WTC11 (cell line): ENCODE measurements at regions not wholly inside any gene's neighbourhood (a gene's known extent, or its start where the extent isn't known, plus 50 kb on each side); places are given as distances from the start of the nearest gene placed in this dataset.

ENCODE experiments used
- ATAC-seq: fragments of 200-7000 bp; cut with Tn5 transposase; 2 replicates; pipeline ENCODE4 v1.10.0; 2021; ENCODE audit warnings: mild to moderate bottlenecking, moderate library complexity
- CTCF ChIA-PET: fragments of 300-600 bp; sonication (Branson Sonifier 250); formaldehyde crosslinking; loops from one replicate; lab custom pipeline; 2021; ENCODE audit warnings: antibody characterized with exemption; lab: Charles Lee
- POLR2A ChIA-PET: fragments of 350-600 bp; sonication (Branson Sonifier 250); formaldehyde crosslinking; loops from one replicate; lab custom pipeline; 2021; ENCODE audit warnings: antibody characterized with exemption; lab: Charles Lee
- DNase-seq: peaks from one replicate; pipeline ENCODE4 v3.0.0; 2021; ENCODE audit warnings: low spot score
- H3K27ac Mint-ChIP-seq: 2 replicates; pipeline ENCODE4 v1.8.0; 2021; ENCODE audit warnings: mixed read lengths
- H3K27me3 Mint-ChIP-seq: 2 replicates; pipeline ENCODE4 v1.8.0; 2021; ENCODE audit warnings: low read depth, mild to moderate bottlenecking, moderate library complexity, mixed read lengths
- H3K36me3 Mint-ChIP-seq: 2 replicates; pipeline ENCODE4 v1.8.0; 2021; ENCODE audit warnings: mixed read lengths
- H3K4me1 Mint-ChIP-seq: 2 replicates; pipeline ENCODE4 v1.8.0; 2022; ENCODE audit warnings: mixed read lengths
- H3K4me3 Mint-ChIP-seq: 2 replicates; pipeline ENCODE4 v1.8.0; 2021; ENCODE audit warnings: mild to moderate bottlenecking, moderate library complexity, mixed read lengths
- H3K9me3 Mint-ChIP-seq: 2 replicates; pipeline ENCODE4 v1.8.0; 2021; ENCODE audit warnings: mixed read lengths
- CBFB ChIP-seq: sonication (generic); formaldehyde crosslinking; IDR thresholded peaks from 2 replicates; pipeline ENCODE4 v1.8.1; 2022; ENCODE audit warnings: mild to moderate bottlenecking, low read depth, missing genetic modification reagents
- ELF4 ChIP-seq: sonication (generic); formaldehyde crosslinking; IDR thresholded peaks from 2 replicates; pipeline ENCODE4 v1.8.1; 2022; ENCODE audit warnings: low read depth, mild to moderate bottlenecking, moderate library complexity, missing genetic modification reagents
- EMX1 ChIP-seq: fragments of 250-450 bp; sonication (Bioruptor Pico); IDR thresholded peaks from 2 replicates; pipeline ENCODE4 v1.8.0; 2021; ENCODE audit warnings: mild to moderate bottlenecking
- ETV6 ChIP-seq: sonication (generic); formaldehyde crosslinking; IDR thresholded peaks from 2 replicates; pipeline ENCODE4 v1.8.1; 2022; ENCODE audit warnings: mild to moderate bottlenecking, missing genetic modification reagents
- FOXP1 ChIP-seq: sonication (generic); formaldehyde crosslinking; IDR thresholded peaks from 2 replicates; pipeline ENCODE4 v1.8.0; 2022; ENCODE audit warnings: missing genetic modification reagents, mild to moderate bottlenecking, moderate library complexity, borderline replicate concordance
- GRHL2 ChIP-seq: fragments of 250-450 bp; sonication (Bioruptor Pico); IDR thresholded peaks from 2 replicates; pipeline ENCODE4 v1.8.0; 2022; ENCODE audit warnings: mild to moderate bottlenecking, moderate library complexity; ENCODE audit not compliant: insufficient replicate concordance, severe bottlenecking
- JUN ChIP-seq: sonication (generic); formaldehyde crosslinking; IDR thresholded peaks from 2 replicates; pipeline ENCODE4 v1.8.0; 2023; ENCODE audit warnings: mild to moderate bottlenecking, missing genetic modification reagents
- NFATC4 ChIP-seq: fragments of 250-450 bp; sonication (Bioruptor Pico); IDR thresholded peaks from 2 replicates; pipeline ENCODE4 v1.9.0; 2021; ENCODE audit warnings: mild to moderate bottlenecking
- NR1H2 ChIP-seq: sonication (generic); formaldehyde crosslinking; IDR thresholded peaks from 2 replicates; pipeline ENCODE4 v1.9.0; 2021; ENCODE audit warnings: mild to moderate bottlenecking, moderate library complexity, missing genetic modification reagents
- NR2C2 ChIP-seq: sonication (generic); formaldehyde crosslinking; IDR thresholded peaks from 2 replicates; pipeline ENCODE4 v1.8.0; 2022; ENCODE audit warnings: mild to moderate bottlenecking, missing genetic modification reagents
- TEAD4 ChIP-seq: sonication (generic); formaldehyde crosslinking; IDR thresholded peaks from 2 replicates; pipeline ENCODE4 v1.8.0; 2022; ENCODE audit warnings: mild to moderate bottlenecking, missing genetic modification reagents
- TF ChIP-seq, protein P1 (sequence below): sonication (generic); formaldehyde crosslinking; IDR thresholded peaks from 2 replicates; pipeline ENCODE4 v1.8.1; 2022; ENCODE audit warnings: low read depth, missing genetic modification reagents, borderline replicate concordance
- TF ChIP-seq, protein P2 (sequence below): sonication (generic); formaldehyde crosslinking; conservative IDR thresholded peaks from 2 replicates; pipeline ENCODE4 v1.8.1; 2023; ENCODE audit warnings: mild to moderate bottlenecking, low read depth, missing genetic modification reagents, moderate library complexity
- TF ChIP-seq, protein P3 (sequence below): fragments of 250-450 bp; sonication (Bioruptor Pico); IDR thresholded peaks from 2 replicates; pipeline ENCODE4 v1.9.0; 2021; ENCODE audit warnings: mild to moderate bottlenecking, borderline replicate concordance
- TF ChIP-seq, protein P4 (sequence below): sonication (generic); formaldehyde crosslinking; IDR thresholded peaks from 2 replicates; pipeline ENCODE4 v1.8.0; 2022; ENCODE audit warnings: mild to moderate bottlenecking, missing genetic modification reagents
- TF ChIP-seq, protein P5 (sequence below): sonication (generic); formaldehyde crosslinking; IDR thresholded peaks from 2 replicates; pipeline ENCODE4 v1.8.0; 2022; ENCODE audit warnings: mild to moderate bottlenecking, missing genetic modification reagents
- TF ChIP-seq, protein P6 (sequence below): sonication (generic); formaldehyde crosslinking; IDR thresholded peaks from 2 replicates; pipeline ENCODE4 v1.8.0; 2022; ENCODE audit warnings: mild to moderate bottlenecking, missing genetic modification reagents

DNA sequence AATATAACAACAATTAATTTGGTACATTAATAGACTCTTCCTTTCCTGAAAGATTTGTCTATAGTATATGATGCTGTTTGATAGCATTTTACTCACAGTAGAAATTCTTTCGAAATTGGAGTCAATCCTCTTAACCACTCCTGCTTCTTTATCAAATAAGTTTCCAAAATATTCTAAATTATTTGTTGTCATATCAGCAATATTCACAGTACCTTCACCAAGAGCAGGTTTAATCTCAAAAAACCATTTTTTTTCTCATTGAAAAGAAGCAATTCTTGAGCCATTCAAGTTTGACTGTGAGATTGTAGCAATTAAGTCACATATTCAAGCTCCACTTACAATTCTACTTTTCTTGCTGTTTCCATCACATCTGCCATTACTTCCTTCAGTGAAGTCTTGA lies 83.5 kb upstream of the PRR16 start (continued):
- TF ChIP-seq, protein P1, sequence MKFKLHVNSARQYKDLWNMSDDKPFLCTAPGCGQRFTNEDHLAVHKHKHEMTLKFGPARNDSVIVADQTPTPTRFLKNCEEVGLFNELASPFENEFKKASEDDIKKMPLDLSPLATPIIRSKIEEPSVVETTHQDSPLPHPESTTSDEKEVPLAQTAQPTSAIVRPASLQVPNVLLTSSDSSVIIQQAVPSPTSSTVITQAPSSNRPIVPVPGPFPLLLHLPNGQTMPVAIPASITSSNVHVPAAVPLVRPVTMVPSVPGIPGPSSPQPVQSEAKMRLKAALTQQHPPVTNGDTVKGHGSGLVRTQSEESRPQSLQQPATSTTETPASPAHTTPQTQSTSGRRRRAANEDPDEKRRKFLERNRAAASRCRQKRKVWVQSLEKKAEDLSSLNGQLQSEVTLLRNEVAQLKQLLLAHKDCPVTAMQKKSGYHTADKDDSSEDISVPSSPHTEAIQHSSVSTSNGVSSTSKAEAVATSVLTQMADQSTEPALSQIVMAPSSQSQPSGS (CRISPR knock-in tag) = no peak
- TF ChIP-seq CBFB (CRISPR knock-in tag) (no peak), ETV6 (CRISPR knock-in tag) (no peak)
- TF ChIP-seq, protein P2, sequence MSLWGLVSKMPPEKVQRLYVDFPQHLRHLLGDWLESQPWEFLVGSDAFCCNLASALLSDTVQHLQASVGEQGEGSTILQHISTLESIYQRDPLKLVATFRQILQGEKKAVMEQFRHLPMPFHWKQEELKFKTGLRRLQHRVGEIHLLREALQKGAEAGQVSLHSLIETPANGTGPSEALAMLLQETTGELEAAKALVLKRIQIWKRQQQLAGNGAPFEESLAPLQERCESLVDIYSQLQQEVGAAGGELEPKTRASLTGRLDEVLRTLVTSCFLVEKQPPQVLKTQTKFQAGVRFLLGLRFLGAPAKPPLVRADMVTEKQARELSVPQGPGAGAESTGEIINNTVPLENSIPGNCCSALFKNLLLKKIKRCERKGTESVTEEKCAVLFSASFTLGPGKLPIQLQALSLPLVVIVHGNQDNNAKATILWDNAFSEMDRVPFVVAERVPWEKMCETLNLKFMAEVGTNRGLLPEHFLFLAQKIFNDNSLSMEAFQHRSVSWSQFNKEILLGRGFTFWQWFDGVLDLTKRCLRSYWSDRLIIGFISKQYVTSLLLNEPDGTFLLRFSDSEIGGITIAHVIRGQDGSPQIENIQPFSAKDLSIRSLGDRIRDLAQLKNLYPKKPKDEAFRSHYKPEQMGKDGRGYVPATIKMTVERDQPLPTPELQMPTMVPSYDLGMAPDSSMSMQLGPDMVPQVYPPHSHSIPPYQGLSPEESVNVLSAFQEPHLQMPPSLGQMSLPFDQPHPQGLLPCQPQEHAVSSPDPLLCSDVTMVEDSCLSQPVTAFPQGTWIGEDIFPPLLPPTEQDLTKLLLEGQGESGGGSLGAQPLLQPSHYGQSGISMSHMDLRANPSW = no peak

DNA sequence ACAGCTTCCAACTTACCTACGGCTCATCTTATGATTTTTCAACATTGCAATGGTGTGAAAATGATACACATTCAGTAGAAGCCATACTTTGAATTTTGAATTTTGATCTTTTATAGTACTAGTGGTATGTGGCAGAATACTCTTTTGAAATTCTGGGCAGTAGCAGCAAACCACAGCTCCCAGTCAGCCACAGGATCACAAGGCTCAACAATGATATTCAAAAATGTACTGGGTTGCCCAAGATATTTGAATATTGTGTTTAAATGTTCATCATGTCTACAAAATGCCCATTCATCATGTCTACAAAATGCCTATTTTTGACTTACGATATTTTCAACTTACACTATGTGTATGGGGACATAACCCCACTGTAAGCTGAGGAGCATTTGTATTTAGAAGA lies 81.3 kb upstream of the PRR16 start:
- Mint-ChIP-seq H3K27ac (no peak overlapping the region), H3K4me3 (no peak overlapping the region)

DNA sequence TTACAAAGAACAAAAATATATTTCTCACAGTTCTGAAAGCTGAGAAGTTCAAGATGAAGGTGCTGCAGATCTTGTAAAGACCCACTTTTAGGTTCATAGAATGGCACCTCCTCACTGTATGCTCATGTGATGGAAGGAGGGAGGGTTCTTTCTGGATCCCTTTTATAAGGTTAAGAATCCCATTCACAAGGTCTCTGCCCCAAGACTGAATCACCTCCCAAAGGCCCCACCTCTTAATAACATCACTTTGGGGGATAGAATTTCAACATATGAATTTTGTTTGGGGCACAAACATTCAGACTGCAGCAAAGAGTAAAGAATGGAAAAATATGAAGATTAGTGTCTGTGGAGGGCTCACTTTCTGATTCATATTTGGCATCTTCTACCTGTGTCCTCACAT lies 77.1 kb upstream of the PRR16 start:
- Mint-ChIP-seq H3K4me1 (no peaks in the 10 kb centered on the region), H3K9me3 (no peaks in the 10 kb centered on the region), H3K36me3 (no peaks in the 10 kb centered on the region), H3K4me3 (no peak overlapping the region), H3K27ac (no peak overlapping the region), H3K27me3 (no peaks in the 10 kb centered on the region)
- DNase-seq (no peak), ATAC-seq (no peak)
- ChIA-PET POLR2A (no interaction called here), CTCF (no interaction called here)
- TF ChIP-seq GRHL2 (CRISPR knock-in tag) (no peak), EMX1 (no peak), TEAD4 (CRISPR knock-in tag) (no peak)
- TF ChIP-seq, protein P3, sequence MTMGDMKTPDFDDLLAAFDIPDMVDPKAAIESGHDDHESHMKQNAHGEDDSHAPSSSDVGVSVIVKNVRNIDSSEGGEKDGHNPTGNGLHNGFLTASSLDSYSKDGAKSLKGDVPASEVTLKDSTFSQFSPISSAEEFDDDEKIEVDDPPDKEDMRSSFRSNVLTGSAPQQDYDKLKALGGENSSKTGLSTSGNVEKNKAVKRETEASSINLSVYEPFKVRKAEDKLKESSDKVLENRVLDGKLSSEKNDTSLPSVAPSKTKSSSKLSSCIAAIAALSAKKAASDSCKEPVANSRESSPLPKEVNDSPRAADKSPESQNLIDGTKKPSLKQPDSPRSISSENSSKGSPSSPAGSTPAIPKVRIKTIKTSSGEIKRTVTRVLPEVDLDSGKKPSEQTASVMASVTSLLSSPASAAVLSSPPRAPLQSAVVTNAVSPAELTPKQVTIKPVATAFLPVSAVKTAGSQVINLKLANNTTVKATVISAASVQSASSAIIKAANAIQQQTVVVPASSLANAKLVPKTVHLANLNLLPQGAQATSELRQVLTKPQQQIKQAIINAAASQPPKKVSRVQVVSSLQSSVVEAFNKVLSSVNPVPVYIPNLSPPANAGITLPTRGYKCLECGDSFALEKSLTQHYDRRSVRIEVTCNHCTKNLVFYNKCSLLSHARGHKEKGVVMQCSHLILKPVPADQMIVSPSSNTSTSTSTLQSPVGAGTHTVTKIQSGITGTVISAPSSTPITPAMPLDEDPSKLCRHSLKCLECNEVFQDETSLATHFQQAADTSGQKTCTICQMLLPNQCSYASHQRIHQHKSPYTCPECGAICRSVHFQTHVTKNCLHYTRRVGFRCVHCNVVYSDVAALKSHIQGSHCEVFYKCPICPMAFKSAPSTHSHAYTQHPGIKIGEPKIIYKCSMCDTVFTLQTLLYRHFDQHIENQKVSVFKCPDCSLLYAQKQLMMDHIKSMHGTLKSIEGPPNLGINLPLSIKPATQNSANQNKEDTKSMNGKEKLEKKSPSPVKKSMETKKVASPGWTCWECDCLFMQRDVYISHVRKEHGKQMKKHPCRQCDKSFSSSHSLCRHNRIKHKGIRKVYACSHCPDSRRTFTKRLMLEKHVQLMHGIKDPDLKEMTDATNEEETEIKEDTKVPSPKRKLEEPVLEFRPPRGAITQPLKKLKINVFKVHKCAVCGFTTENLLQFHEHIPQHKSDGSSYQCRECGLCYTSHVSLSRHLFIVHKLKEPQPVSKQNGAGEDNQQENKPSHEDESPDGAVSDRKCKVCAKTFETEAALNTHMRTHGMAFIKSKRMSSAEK (CRISPR knock-in tag) = no peak
- TF ChIP-seq, protein P4, sequence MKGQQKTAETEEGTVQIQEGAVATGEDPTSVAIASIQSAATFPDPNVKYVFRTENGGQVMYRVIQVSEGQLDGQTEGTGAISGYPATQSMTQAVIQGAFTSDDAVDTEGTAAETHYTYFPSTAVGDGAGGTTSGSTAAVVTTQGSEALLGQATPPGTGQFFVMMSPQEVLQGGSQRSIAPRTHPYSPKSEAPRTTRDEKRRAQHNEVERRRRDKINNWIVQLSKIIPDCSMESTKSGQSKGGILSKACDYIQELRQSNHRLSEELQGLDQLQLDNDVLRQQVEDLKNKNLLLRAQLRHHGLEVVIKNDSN (CRISPR knock-in tag) = no peak

More for the DNA sequence above, 81.3 kb upstream of the PRR16 start:
- ChIA-PET CTCF (no interaction called here), POLR2A (no interaction called here)
- no peak for ATAC-seq
- TF ChIP-seq ELF4 (CRISPR knock-in tag) = no peak
- TF ChIP-seq NFATC4 (CRISPR knock-in tag) = no peak
- TF ChIP-seq FOXP1 (CRISPR knock-in tag) = no peak
- TF ChIP-seq NR1H2 = no peak
- no peak for TF ChIP-seq JUN (CRISPR knock-in tag)
- TF ChIP-seq, protein P5, sequence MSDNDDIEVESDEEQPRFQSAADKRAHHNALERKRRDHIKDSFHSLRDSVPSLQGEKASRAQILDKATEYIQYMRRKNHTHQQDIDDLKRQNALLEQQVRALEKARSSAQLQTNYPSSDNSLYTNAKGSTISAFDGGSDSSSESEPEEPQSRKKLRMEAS (CRISPR knock-in tag) = no peak
- TF ChIP-seq NR2C2 (CRISPR knock-in tag) = no peak
- TF ChIP-seq, protein P6, sequence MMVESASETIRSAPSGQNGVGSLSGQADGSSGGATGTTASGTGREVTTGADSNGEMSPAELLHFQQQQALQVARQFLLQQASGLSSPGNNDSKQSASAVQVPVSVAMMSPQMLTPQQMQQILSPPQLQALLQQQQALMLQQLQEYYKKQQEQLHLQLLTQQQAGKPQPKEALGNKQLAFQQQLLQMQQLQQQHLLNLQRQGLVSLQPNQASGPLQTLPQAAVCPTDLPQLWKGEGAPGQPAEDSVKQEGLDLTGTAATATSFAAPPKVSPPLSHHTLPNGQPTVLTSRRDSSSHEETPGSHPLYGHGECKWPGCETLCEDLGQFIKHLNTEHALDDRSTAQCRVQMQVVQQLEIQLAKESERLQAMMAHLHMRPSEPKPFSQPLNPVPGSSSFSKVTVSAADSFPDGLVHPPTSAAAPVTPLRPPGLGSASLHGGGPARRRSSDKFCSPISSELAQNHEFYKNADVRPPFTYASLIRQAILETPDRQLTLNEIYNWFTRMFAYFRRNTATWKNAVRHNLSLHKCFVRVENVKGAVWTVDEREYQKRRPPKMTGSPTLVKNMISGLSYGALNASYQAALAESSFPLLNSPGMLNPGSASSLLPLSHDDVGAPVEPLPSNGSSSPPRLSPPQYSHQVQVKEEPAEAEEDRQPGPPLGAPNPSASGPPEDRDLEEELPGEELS (CRISPR knock-in tag) = no peak
- Mint-ChIP-seq H3K27me3 (no peaks in the 10 kb centered on the region), H3K9me3 (peaks cover 28% of the 10 kb centered on the region), H3K4me1 (peaks cover under 1% of the 10 kb centered on the region; the same call in 1 of the 2 replicates), H3K36me3 (peaks cover 24% of the 10 kb centered on the region)
- DNase-seq = no peak
